Right lobe of liver (tissue), 4 donors: ENCODE measurements at regions not wholly inside any gene's neighbourhood (a gene's known extent, or its start where the extent isn't known, plus 50 kb on each side); places are given as distances from the start of the nearest gene placed in this dataset.

Source experiments
- POLR2A ChIP-seq: fragments of 450-650 bp; IDR thresholded peaks from one replicate; pipeline ENCODE4 v1.6.1; 2017; ENCODE audit warnings: antibody characterized with exemption, mild to moderate bottlenecking
- TF ChIP-seq, protein P1 (sequence below), 4 donors: fragments of 200-600 bp in 3 of 4; fragments of 450-650 bp in 1 of 4; IDR thresholded peaks; one replicate each; pipeline versions ENCODE4 v1.5.1 to v1.8.0; 2016 to 2022; ENCODE audit warnings: antibody characterized with exemption in 4 of 4, mild to moderate bottlenecking in 2 of 4
- donor health status: DM: no; HTN: no; CAD: no.
- donor health status: DM: no; HTN: no; CAD: no.
- donor health status: DM: no; HTN: yes; CAD: no.

DNA sequence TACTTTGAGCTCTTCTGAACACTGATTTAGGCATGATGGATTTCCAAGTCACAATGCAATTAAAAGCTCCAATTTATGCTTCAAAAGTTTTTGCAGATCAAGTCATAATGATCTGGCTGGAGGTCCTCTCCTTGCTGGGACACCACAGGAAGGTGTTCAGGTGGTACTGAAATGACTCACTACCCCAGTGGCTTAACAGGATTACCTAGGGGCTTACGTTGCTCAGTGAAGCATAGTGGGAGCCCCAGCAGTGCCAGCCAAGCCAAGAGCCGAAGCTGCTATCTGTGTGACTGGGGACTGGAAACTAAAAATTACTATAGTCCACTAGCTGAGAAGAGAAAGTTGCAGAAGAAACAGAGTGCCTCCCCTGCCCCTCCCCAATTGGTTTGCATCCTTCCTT, 110.1 kb upstream of the LPP start:
- TF ChIP-seq POLR2A = no peak
- TF ChIP-seq, protein P1, sequence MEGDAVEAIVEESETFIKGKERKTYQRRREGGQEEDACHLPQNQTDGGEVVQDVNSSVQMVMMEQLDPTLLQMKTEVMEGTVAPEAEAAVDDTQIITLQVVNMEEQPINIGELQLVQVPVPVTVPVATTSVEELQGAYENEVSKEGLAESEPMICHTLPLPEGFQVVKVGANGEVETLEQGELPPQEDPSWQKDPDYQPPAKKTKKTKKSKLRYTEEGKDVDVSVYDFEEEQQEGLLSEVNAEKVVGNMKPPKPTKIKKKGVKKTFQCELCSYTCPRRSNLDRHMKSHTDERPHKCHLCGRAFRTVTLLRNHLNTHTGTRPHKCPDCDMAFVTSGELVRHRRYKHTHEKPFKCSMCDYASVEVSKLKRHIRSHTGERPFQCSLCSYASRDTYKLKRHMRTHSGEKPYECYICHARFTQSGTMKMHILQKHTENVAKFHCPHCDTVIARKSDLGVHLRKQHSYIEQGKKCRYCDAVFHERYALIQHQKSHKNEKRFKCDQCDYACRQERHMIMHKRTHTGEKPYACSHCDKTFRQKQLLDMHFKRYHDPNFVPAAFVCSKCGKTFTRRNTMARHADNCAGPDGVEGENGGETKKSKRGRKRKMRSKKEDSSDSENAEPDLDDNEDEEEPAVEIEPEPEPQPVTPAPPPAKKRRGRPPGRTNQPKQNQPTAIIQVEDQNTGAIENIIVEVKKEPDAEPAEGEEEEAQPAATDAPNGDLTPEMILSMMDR (IDR thresholded peaks at IDR 0.05) = no peak
